ENCODE measurements at regions not wholly inside any gene's neighbourhood (a gene's known extent, or its start where the extent isn't known, plus 50 kb on each side); places are given as distances from the start of the nearest gene placed in this dataset.

- Mint-ChIP-seq H3K27me3 (peaks cover 6% of the 10 kb centered on the region), H3K4me1 (no peaks in the 10 kb centered on the region), H3K9me3 (peaks cover 3% of the 10 kb centered on the region), H3K27ac (no peak overlapping the region), H3K4me3 (no peak overlapping the region), H3K36me3 (ENCODE audit: low read depth) (no peaks in the 10 kb centered on the region)
- ATAC-seq (no peak), DNase-seq (no peak)
Measured at GRCh38 chr4:25474690-25475089, 97.6 kb downstream of the ANAPC4 start.

GRCh38 chr4:25477221-25477620 lies 100.2 kb downstream of the ANAPC4 start:
- no peak for DNase-seq
- no peak for ATAC-seq
- Mint-ChIP-seq H3K36me3 (ENCODE audit: low read depth) (no peaks in the 10 kb centered on the region), H3K9me3 (no peaks in the 10 kb centered on the region), H3K27ac (no peak overlapping the region), H3K27me3 (peaks cover 7% of the 10 kb centered on the region), H3K4me3 (no peak overlapping the region), H3K4me1 (no peaks in the 10 kb centered on the region)

- Mint-ChIP-seq H3K27ac (no peak overlapping the region), H3K36me3 (ENCODE audit: low read depth) (no peaks in the 10 kb centered on the region), H3K9me3 (peaks cover 9% of the 10 kb centered on the region), H3K27me3 (peaks cover 7% of the 10 kb centered on the region), H3K4me3 (no peak overlapping the region), H3K4me1 (no peaks in the 10 kb centered on the region)
- ATAC-seq (no peak), DNase-seq (no peak)
Measured at GRCh38 chr4:25481648-25482047, 104.6 kb downstream of the ANAPC4 start.

GRCh38 chr4:25484243-25484721 lies 107.2 kb downstream of the ANAPC4 start:
- DNase-seq (no peak), ATAC-seq (no peak)
- H3K4me1 Mint-ChIP-seq: no peaks in the 10 kb centered on the region
- H3K27ac Mint-ChIP-seq: no peak overlapping the region
- no peaks in the 10 kb centered on the region for H3K36me3 Mint-ChIP-seq (ENCODE audit: low read depth)
- H3K27me3 Mint-ChIP-seq: peaks cover 6% of the 10 kb centered on the region
- H3K4me3 Mint-ChIP-seq: no peak overlapping the region
- peaks cover 18% of the 10 kb centered on the region for H3K9me3 Mint-ChIP-seq

- DNase-seq: no peak
- no peaks in the 10 kb centered on the region for H3K36me3 Mint-ChIP-seq (ENCODE audit: low read depth)
- no peaks in the 10 kb centered on the region for H3K4me1 Mint-ChIP-seq
- peaks cover 18% of the 10 kb centered on the region for H3K9me3 Mint-ChIP-seq
- no peak for ATAC-seq
- H3K27ac Mint-ChIP-seq: no peak overlapping the region
- H3K27me3 Mint-ChIP-seq: peaks cover 3% of the 10 kb centered on the region
- H3K4me3 Mint-ChIP-seq: no peak overlapping the region
Measured at GRCh38 chr4:25485104-25485503, 108.0 kb downstream of the ANAPC4 start.

GRCh38 chr4:25486171-25486570 lies 109.1 kb downstream of the ANAPC4 start:
- peaks cover 18% of the 10 kb centered on the region for H3K9me3 Mint-ChIP-seq
- no peaks in the 10 kb centered on the region for H3K4me1 Mint-ChIP-seq
- no peak overlapping the region for H3K4me3 Mint-ChIP-seq
- ATAC-seq (no peak), DNase-seq (no peak)
- H3K36me3 Mint-ChIP-seq (ENCODE audit: low read depth): no peaks in the 10 kb centered on the region
- H3K27ac Mint-ChIP-seq: no peak overlapping the region
- peaks cover 3% of the 10 kb centered on the region for H3K27me3 Mint-ChIP-seq

- peaks cover 2% of the 10 kb centered on the region for H3K27me3 Mint-ChIP-seq
- ATAC-seq (no peak), DNase-seq (no peak)
- peaks cover 18% of the 10 kb centered on the region for H3K9me3 Mint-ChIP-seq
- H3K36me3 Mint-ChIP-seq (ENCODE audit: low read depth): no peaks in the 10 kb centered on the region
- H3K4me3 Mint-ChIP-seq: no peak overlapping the region
- no peak overlapping the region for H3K27ac Mint-ChIP-seq
- no peaks in the 10 kb centered on the region for H3K4me1 Mint-ChIP-seq
Measured at GRCh38 chr4:25487155-25487554, 110.1 kb downstream of the ANAPC4 start.

- Mint-ChIP-seq H3K4me1 (no peaks in the 10 kb centered on the region), H3K36me3 (ENCODE audit: low read depth) (no peaks in the 10 kb centered on the region), H3K27ac (no peak overlapping the region), H3K9me3 (peaks cover 23% of the 10 kb centered on the region), H3K27me3 (peaks cover 2% of the 10 kb centered on the region), H3K4me3 (no peak overlapping the region)
- DNase-seq: no peak
- ATAC-seq: no peak
Measured at GRCh38 chr4:25489253-25489797, 112.3 kb downstream of the ANAPC4 start.

- peaks cover 4% of the 10 kb centered on the region for H3K9me3 Mint-ChIP-seq
- H3K36me3 Mint-ChIP-seq (ENCODE audit: low read depth): no peaks in the 10 kb centered on the region
- DNase-seq (no peak), ATAC-seq (no peak)
- H3K4me1 Mint-ChIP-seq: no peaks in the 10 kb centered on the region
- H3K27me3 Mint-ChIP-seq: no peaks in the 10 kb centered on the region
- H3K4me3 Mint-ChIP-seq: no peak overlapping the region
- no peak overlapping the region for H3K27ac Mint-ChIP-seq
Measured at GRCh38 chr4:25493466-25493865, 116.4 kb downstream of the ANAPC4 start.

GRCh38 chr4:25494166-25494565 lies 117.1 kb downstream of the ANAPC4 start:
- Mint-ChIP-seq H3K9me3 (peaks cover 4% of the 10 kb centered on the region), H3K36me3 (ENCODE audit: low read depth) (no peaks in the 10 kb centered on the region), H3K4me3 (no peak overlapping the region), H3K27me3 (no peaks in the 10 kb centered on the region), H3K4me1 (no peaks in the 10 kb centered on the region), H3K27ac (no peak overlapping the region)
- no peak for DNase-seq
- no peak for ATAC-seq

GRCh38 chr4:25500626-25501316 lies 123.7 kb downstream of the ANAPC4 start:
- Mint-ChIP-seq H3K27ac (no peak overlapping the region), H3K4me3 (no peak overlapping the region), H3K36me3 (ENCODE audit: low read depth) (no peaks in the 10 kb centered on the region), H3K9me3 (no peaks in the 10 kb centered on the region), H3K4me1 (no peaks in the 10 kb centered on the region), H3K27me3 (no peaks in the 10 kb centered on the region)
- ATAC-seq (no peak), DNase-seq (no peak)

GRCh38 chr4:25502115-25502514 lies 125.1 kb downstream of the ANAPC4 start:
- H3K9me3 Mint-ChIP-seq: no peaks in the 10 kb centered on the region
- H3K4me3 Mint-ChIP-seq: no peak overlapping the region
- H3K27me3 Mint-ChIP-seq: no peaks in the 10 kb centered on the region
- no peak for ATAC-seq
- H3K27ac Mint-ChIP-seq: no peak overlapping the region
- H3K4me1 Mint-ChIP-seq: no peaks in the 10 kb centered on the region
- no peaks in the 10 kb centered on the region for H3K36me3 Mint-ChIP-seq (ENCODE audit: low read depth)
- no peak for DNase-seq

- H3K36me3 Mint-ChIP-seq (ENCODE audit: low read depth): no peaks in the 10 kb centered on the region
- no peak overlapping the region for H3K4me3 Mint-ChIP-seq
- no peak for ATAC-seq
- no peaks in the 10 kb centered on the region for H3K9me3 Mint-ChIP-seq
- no peaks in the 10 kb centered on the region for H3K4me1 Mint-ChIP-seq
- no peak overlapping the region for H3K27ac Mint-ChIP-seq
- DNase-seq: no peak
- H3K27me3 Mint-ChIP-seq: no peaks in the 10 kb centered on the region
Measured at GRCh38 chr4:25503779-25504178, 126.7 kb downstream of the ANAPC4 start.

GRCh38 chr4:25504932-25505636 lies 128.0 kb downstream of the ANAPC4 start:
- DNase-seq (no peak), ATAC-seq (no peak)
- no peaks in the 10 kb centered on the region for H3K27me3 Mint-ChIP-seq
- H3K4me1 Mint-ChIP-seq: no peaks in the 10 kb centered on the region
- no peaks in the 10 kb centered on the region for H3K36me3 Mint-ChIP-seq (ENCODE audit: low read depth)
- no peaks in the 10 kb centered on the region for H3K9me3 Mint-ChIP-seq
- no peak overlapping the region for H3K4me3 Mint-ChIP-seq
- no peak overlapping the region for H3K27ac Mint-ChIP-seq

GRCh38 chr4:25505637-25505991 lies 128.6 kb downstream of the ANAPC4 start:
- ATAC-seq (no peak), DNase-seq (no peak)
- H3K27ac Mint-ChIP-seq: no peak overlapping the region
- H3K9me3 Mint-ChIP-seq: no peaks in the 10 kb centered on the region
- H3K4me3 Mint-ChIP-seq: no peak overlapping the region
- no peaks in the 10 kb centered on the region for H3K4me1 Mint-ChIP-seq
- H3K36me3 Mint-ChIP-seq (ENCODE audit: low read depth): no peaks in the 10 kb centered on the region
- H3K27me3 Mint-ChIP-seq: no peaks in the 10 kb centered on the region
